Activated CD4-positive, CD25-positive, alpha-beta regulatory T cell treated with anti-CD3 and anti-CD28 coated beads, Interleukin-2, amount 50 U/mL, for 72 hours (primary cell): ENCODE measurements at regions not wholly inside any gene's neighbourhood (a gene's known extent, or its start where the extent isn't known, plus 50 kb on each side); places are given as distances from the start of the nearest gene placed in this dataset.

Experiments
- DNase-seq: peaks from one replicate; pipeline ENCODE4 v3.0.0; 2021

GRCh38 chr18:47316924-47317323 lies 65.5 kb upstream of the SKOR2 start:
- DNase-seq, result no peak

GRCh38 chr18:47313901-47314300 lies 62.4 kb upstream of the SKOR2 start:
- no peak for DNase-seq

GRCh38 chr18:47311585-47311984 lies 60.1 kb upstream of the SKOR2 start:
- DNase-seq, result no peak
